ENCODE measurements at regions not wholly inside any gene's neighbourhood (a gene's known extent, or its start where the extent isn't known, plus 50 kb on each side); places are given as distances from the start of the nearest gene placed in this dataset.

DNA sequence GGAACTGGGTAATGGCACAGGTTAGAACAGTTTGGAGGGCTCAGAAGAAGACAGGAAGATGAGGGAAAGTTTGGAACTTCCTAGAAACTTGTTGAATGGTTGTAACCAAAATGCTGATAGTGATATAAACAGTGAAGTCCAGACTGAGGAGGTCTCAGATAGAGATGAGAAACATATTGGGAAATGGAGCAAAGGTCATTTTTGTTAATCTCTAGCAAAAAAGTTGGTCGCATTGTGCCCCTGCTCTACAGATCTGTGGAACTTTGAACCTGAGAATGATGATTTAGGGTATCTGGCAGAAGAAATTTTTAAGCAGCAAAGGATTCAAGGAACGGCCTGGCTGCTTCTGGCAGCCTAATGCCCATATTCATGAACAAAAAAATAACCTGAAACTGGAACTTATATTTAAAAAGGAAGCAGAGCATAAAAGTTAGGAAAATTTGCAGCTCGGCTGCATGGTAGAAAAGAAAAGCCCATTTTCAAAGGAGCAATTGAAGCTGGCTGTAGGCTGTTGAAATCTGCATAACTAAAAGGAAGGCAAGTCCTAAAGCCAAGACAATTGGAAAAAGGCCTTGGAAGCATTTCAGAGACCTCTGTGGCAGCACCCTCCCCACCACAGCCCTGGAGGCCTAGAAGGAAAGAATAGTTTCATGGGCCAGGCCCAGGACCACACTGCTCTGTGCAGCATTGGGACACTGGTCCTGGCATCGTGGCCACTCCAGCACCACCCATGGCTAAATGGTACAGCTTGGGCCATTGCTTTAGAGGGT is 182.6 kb upstream of the CD96 start:
- peaks cover 19% of the 10 kb centered on the region for H3K9me3 Mint-ChIP-seq
- Histone ChIP-seq H3K36me3 (ENCODE audit: insufficient read depth) (no peaks in the 10 kb centered on the region), H3K27me3 (ENCODE audit: insufficient read depth) (no peaks in the 10 kb centered on the region), H2AFZ (0 out of 2 replicates have a peak overlapping the region, but pooled peaks have one; percentile 25), H3K4me3 (no peak overlapping the region), H3K79me2 (replicated peaks; ENCODE audit: insufficient read depth) (no peaks in the 10 kb centered on the region), H3K9me2 (ENCODE audit: insufficient read depth) (peaks cover 23% of the 10 kb centered on the region; the same call in 1 of the 2 replicates), H3K27ac (ENCODE audit: low read depth) (no peak overlapping the region), H3K4me2 (no peak overlapping the region), H3K4me1 (ENCODE audit: insufficient read depth) (peaks cover 14% of the 10 kb centered on the region), H3F3A (replicated peaks; ENCODE audit: low read depth) (no peaks in the 10 kb centered on the region), H4K20me1 (replicated peaks; ENCODE audit: insufficient read depth) (no peaks in the 10 kb centered on the region)
- H3K4me1 Mint-ChIP-seq, result peaks cover 16% of the 10 kb centered on the region
- no peak overlapping the region for H3K4me3 Mint-ChIP-seq
- no peak overlapping the region for H3K27ac Mint-ChIP-seq
- H3K27me3 Mint-ChIP-seq (ENCODE audit: insufficient read depth, low read depth, poor library complexity), result no peaks in the 10 kb centered on the region
- ATAC-seq (no peak), DNase-seq (ENCODE audit: low spot score) (no peak)
- TF ChIP-seq, protein P1, sequence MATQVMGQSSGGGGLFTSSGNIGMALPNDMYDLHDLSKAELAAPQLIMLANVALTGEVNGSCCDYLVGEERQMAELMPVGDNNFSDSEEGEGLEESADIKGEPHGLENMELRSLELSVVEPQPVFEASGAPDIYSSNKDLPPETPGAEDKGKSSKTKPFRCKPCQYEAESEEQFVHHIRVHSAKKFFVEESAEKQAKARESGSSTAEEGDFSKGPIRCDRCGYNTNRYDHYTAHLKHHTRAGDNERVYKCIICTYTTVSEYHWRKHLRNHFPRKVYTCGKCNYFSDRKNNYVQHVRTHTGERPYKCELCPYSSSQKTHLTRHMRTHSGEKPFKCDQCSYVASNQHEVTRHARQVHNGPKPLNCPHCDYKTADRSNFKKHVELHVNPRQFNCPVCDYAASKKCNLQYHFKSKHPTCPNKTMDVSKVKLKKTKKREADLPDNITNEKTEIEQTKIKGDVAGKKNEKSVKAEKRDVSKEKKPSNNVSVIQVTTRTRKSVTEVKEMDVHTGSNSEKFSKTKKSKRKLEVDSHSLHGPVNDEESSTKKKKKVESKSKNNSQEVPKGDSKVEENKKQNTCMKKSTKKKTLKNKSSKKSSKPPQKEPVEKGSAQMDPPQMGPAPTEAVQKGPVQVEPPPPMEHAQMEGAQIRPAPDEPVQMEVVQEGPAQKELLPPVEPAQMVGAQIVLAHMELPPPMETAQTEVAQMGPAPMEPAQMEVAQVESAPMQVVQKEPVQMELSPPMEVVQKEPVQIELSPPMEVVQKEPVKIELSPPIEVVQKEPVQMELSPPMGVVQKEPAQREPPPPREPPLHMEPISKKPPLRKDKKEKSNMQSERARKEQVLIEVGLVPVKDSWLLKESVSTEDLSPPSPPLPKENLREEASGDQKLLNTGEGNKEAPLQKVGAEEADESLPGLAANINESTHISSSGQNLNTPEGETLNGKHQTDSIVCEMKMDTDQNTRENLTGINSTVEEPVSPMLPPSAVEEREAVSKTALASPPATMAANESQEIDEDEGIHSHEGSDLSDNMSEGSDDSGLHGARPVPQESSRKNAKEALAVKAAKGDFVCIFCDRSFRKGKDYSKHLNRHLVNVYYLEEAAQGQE (IDR thresholded peaks at IDR 0.05; ENCODE audit: unreplicated experiment), result no peak
- TF ChIP-seq, protein P2, sequence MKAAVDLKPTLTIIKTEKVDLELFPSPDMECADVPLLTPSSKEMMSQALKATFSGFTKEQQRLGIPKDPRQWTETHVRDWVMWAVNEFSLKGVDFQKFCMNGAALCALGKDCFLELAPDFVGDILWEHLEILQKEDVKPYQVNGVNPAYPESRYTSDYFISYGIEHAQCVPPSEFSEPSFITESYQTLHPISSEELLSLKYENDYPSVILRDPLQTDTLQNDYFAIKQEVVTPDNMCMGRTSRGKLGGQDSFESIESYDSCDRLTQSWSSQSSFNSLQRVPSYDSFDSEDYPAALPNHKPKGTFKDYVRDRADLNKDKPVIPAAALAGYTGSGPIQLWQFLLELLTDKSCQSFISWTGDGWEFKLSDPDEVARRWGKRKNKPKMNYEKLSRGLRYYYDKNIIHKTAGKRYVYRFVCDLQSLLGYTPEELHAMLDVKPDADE (IDR thresholded peaks at IDR 0.05), result no peak
- H3K36me3 Mint-ChIP-seq (ENCODE audit: low read depth), result peaks cover 10% of the 10 kb centered on the region

DNA sequence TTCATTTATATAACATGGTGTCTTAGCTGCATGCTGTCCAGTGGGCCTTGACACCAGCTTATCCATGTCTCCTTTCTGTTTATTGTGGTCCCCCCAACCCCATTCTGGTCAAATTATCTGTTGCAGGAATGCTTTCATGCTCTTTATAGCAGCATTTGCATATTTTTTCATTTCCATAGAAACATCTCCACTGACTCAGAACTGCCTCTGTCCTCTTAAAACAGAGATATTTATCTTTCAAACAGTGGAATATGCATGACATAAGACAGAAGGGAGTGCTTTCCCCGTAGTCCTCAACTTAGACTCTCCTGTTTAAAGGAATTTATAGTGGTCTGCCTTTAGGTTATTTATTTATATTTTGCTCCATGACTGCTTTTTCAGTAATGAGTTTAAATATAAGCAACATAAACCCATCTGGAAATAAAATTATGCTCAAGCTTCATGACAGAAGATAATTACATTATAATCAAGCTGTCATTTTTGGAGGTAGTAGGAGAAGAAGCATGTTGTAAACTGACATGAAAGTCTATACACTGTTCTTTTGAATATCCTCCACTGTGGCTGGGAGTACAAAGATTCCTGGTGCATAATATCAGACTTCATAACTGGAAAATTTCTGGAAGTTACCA is 179.5 kb upstream of the CD96 start:
- Histone ChIP-seq H4K20me1 (replicated peaks; ENCODE audit: insufficient read depth) (no peaks in the 10 kb centered on the region), H3K4me3 (no peak overlapping the region), H3K4me1 (ENCODE audit: insufficient read depth) (peaks cover 14% of the 10 kb centered on the region), H2AFZ (no peak overlapping the region), H3F3A (replicated peaks; ENCODE audit: low read depth) (no peaks in the 10 kb centered on the region), H3K9me2 (ENCODE audit: insufficient read depth) (peaks cover 24% of the 10 kb centered on the region; the same call in 1 of the 2 replicates), H3K36me3 (ENCODE audit: insufficient read depth) (no peaks in the 10 kb centered on the region), H3K4me2 (peak overlapping the region; percentile 55; the same call in 1 of the 2 replicates), H3K27me3 (ENCODE audit: insufficient read depth) (no peaks in the 10 kb centered on the region), H3K27ac (ENCODE audit: low read depth) (no peak overlapping the region), H3K79me2 (replicated peaks; ENCODE audit: insufficient read depth) (no peaks in the 10 kb centered on the region)
- Mint-ChIP-seq H3K4me3 (no peak overlapping the region), H3K27ac (no peak overlapping the region; the same call in 1 of the 2 replicates), H3K4me1 (peaks cover 16% of the 10 kb centered on the region), H3K36me3 (ENCODE audit: low read depth) (peaks cover 10% of the 10 kb centered on the region), H3K9me3 (peaks cover 13% of the 10 kb centered on the region), H3K27me3 (ENCODE audit: insufficient read depth, low read depth, poor library complexity) (no peaks in the 10 kb centered on the region)
- DNase-seq (ENCODE audit: low spot score) (no peak), ATAC-seq (no peak)
- TF ChIP-seq CREB1 (CRISPR knock-in tag; IDR thresholded peaks at IDR 0.05; ENCODE audit: low read depth) (no peak), EZH2phosphoT487 (IDR thresholded peaks at IDR 0.05; ENCODE audit: unreplicated experiment) (no peak), JUNB (IDR thresholded peaks at IDR 0.05; ENCODE audit: unreplicated experiment) (no peak)
- TF ChIP-seq, protein P1 (IDR thresholded peaks at IDR 0.05; ENCODE audit: unreplicated experiment), result no peak
- TF ChIP-seq, protein P3, sequence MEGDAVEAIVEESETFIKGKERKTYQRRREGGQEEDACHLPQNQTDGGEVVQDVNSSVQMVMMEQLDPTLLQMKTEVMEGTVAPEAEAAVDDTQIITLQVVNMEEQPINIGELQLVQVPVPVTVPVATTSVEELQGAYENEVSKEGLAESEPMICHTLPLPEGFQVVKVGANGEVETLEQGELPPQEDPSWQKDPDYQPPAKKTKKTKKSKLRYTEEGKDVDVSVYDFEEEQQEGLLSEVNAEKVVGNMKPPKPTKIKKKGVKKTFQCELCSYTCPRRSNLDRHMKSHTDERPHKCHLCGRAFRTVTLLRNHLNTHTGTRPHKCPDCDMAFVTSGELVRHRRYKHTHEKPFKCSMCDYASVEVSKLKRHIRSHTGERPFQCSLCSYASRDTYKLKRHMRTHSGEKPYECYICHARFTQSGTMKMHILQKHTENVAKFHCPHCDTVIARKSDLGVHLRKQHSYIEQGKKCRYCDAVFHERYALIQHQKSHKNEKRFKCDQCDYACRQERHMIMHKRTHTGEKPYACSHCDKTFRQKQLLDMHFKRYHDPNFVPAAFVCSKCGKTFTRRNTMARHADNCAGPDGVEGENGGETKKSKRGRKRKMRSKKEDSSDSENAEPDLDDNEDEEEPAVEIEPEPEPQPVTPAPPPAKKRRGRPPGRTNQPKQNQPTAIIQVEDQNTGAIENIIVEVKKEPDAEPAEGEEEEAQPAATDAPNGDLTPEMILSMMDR (conservative IDR thresholded peaks at IDR 0.05; ENCODE audit: low read depth in 2 of 2), result no peak
